GM12864 (cell line): ENCODE measurements at regions not wholly inside any gene's neighbourhood (a gene's known extent, or its start where the extent isn't known, plus 50 kb on each side); places are given as distances from the start of the nearest gene placed in this dataset.

ENCODE experiments used
- DNase-seq: peaks from one replicate; pipeline ENCODE4 v3.0.0-alpha.2; 2011; ENCODE audit warnings: low read depth
- H3K4me3 ChIP-seq: 2 replicates; pipeline ENCODE4 v1.5.1; 2011; ENCODE audit warnings: mild to moderate bottlenecking, low read depth, low read length, control low read depth
- CTCF ChIP-seq: IDR thresholded peaks from 2 replicates; pipeline ENCODE4 v1.5.1; 2011; ENCODE audit warnings: low read depth, mild to moderate bottlenecking, moderate library complexity, low read length, control low read depth, inconsistent platforms; ENCODE audit errors: missing control alignments

GRCh38 chr21:28083350-28083749 lies 909.3 kb downstream of the LTN1 start:
- H3K4me3 ChIP-seq, result no peak overlapping the region
- DNase-seq, result no peak
- TF ChIP-seq CTCF, result no peak

GRCh38 chr21:28078126-28078525 lies 914.6 kb downstream of the LTN1 start:
- no peak for TF ChIP-seq CTCF
- DNase-seq, result no peak

GRCh38 chr21:28074676-28075075 lies 918.0 kb downstream of the LTN1 start:
- no peak for DNase-seq
- TF ChIP-seq CTCF, result no peak
- H3K4me3 ChIP-seq, result no peak overlapping the region

More at GRCh38 chr21:28078126-28078525, 914.6 kb downstream of the LTN1 start:
- no peak overlapping the region for H3K4me3 ChIP-seq

GRCh38 chr21:28072601-28073000 lies 920.1 kb downstream of the LTN1 start:
- no peak overlapping the region for H3K4me3 ChIP-seq
- no peak for TF ChIP-seq CTCF
- no peak for DNase-seq

GRCh38 chr21:28069450-28069923 lies 923.2 kb downstream of the LTN1 start:
- H3K4me3 ChIP-seq, result no peak overlapping the region
- TF ChIP-seq CTCF, result no peak
- DNase-seq, result no peak

- no peak for TF ChIP-seq CTCF
- no peak overlapping the region for H3K4me3 ChIP-seq
- no peak for DNase-seq
Measured at GRCh38 chr21:28068455-28069358, 924.0 kb downstream of the LTN1 start.
